Endothelial cell of umbilical vein (primary cell): ENCODE measurements at regions not wholly inside any gene's neighbourhood (a gene's known extent, or its start where the extent isn't known, plus 50 kb on each side); places are given as distances from the start of the nearest gene placed in this dataset.

Experiments used
- BruUV-seq: library from RNA; stranded (reverse); fragments of 400-500 nt; replicated peaks from 2 replicates; lab custom pipeline; 2021; lab: Mats Ljungman, UMichigan
- CTCF ChIA-PET: fragments of 300-600, 350-600 bp; sonication (Branson Sonifier 250); formaldehyde crosslinking; loops from one replicate; lab custom pipeline; 2021; ENCODE audit warnings: antibody characterized with exemption, inconsistent platforms; lab: Charles Lee
- POLR2A ChIA-PET: fragments of 300-600, 350-600 bp; sonication (Branson Sonifier 250); formaldehyde crosslinking; loops from one replicate; lab custom pipeline; 2021; ENCODE audit warnings: antibody characterized with exemption, inconsistent platforms; lab: Charles Lee
- DNase-seq: peaks from one replicate; pipeline ENCODE4 v3.0.0-alpha.2; 2011; ENCODE audit warnings: low read depth, low spot score
- FAIRE-seq: peaks from 2 replicates; lab custom pipeline; 2011; peaks lifted over from hg19 to GRCh38; lab: Jason Lieb, UNC
- H2AFZ ChIP-seq: 2 replicates; pipeline ENCODE4 v1.6.0; 2012; ENCODE audit warnings: low read depth, low read length, control low read depth, inconsistent platforms
- H3K27ac ChIP-seq: 2 replicates; pipeline ENCODE4 v1.5.1; 2011; ENCODE audit warnings: low read depth, mild to moderate bottlenecking, control low read depth, low read length, moderate library complexity; ENCODE audit not compliant: insufficient read depth
- H3K27me3 ChIP-seq, 2 experiments: 2 replicates each; pipeline versions ENCODE4 v1.6.0 to v1.6.1; 2011; ENCODE audit warnings: low read length in 2 of 2, mixed read lengths in 1 of 2; ENCODE audit not compliant: control insufficient read depth in 2 of 2, insufficient read depth in 2 of 2
- H3K36me3 ChIP-seq, 2 experiments: 2 replicates in 1 of 2; 3 replicates in 1 of 2; pipeline ENCODE4 v1.5.1; 2011; ENCODE audit warnings: low read length in 2 of 2, mild to moderate bottlenecking in 1 of 2, moderate library complexity in 1 of 2; ENCODE audit not compliant: control insufficient read depth in 2 of 2, insufficient read depth in 2 of 2; ENCODE audit errors: extremely low read depth in 1 of 2
- H3K4me1 ChIP-seq: 3 replicates; pipeline ENCODE4 v1.5.1; 2011; ENCODE audit warnings: mild to moderate bottlenecking, low read length; ENCODE audit not compliant: control insufficient read depth, insufficient read depth; ENCODE audit errors: extremely low read depth
- H3K4me2 ChIP-seq: 2 replicates; pipeline ENCODE4 v1.6.1; 2011; ENCODE audit warnings: low read length, control low read depth, mixed read lengths; ENCODE audit not compliant: insufficient read depth
- H3K4me3 ChIP-seq, 3 experiments: fragments of 200-600 bp in 1 of 3; sonication (generic), shearing (Covaris generic) in 1 of 3; replicated peaks in 1 of 3; 2 replicates each; pipeline ENCODE4 v1.5.1; 2011 to 2016; ENCODE audit warnings: control low read depth in 3 of 3, low read length in 3 of 3, mild to moderate bottlenecking in 2 of 3, inconsistent platforms in 1 of 3, low read depth in 1 of 3, moderate library complexity in 1 of 3; ENCODE audit not compliant: insufficient read depth in 1 of 3
- H3K79me2 ChIP-seq: 2 replicates; pipeline ENCODE4 v1.6.0; 2012; ENCODE audit warnings: low read length, inconsistent platforms; ENCODE audit not compliant: control insufficient read depth, insufficient read depth
- H3K9ac ChIP-seq: replicated peaks from 2 replicates; pipeline ENCODE3; 2011; ENCODE audit warnings: low read length, control low read depth; ENCODE audit not compliant: insufficient read depth; ENCODE audit errors: extremely low read depth
- H3K9me1 ChIP-seq: replicated peaks from 3 replicates; pipeline ENCODE4 v1.6.0; 2011; ENCODE audit warnings: mild to moderate bottlenecking, low read length; ENCODE audit not compliant: control insufficient read depth, insufficient read depth; ENCODE audit errors: extremely low read depth
- H3K9me3 ChIP-seq: replicated peaks from 2 replicates; pipeline ENCODE4 v1.5.1; 2012; ENCODE audit warnings: low read length, inconsistent platforms; ENCODE audit not compliant: control insufficient read depth, insufficient read depth
- H4K20me1 ChIP-seq: replicated peaks from 2 replicates; pipeline ENCODE3; 2011; ENCODE audit warnings: mild to moderate bottlenecking, low read length; ENCODE audit not compliant: control insufficient read depth, insufficient read depth; ENCODE audit errors: extremely low read depth
- FOS ChIP-seq: IDR thresholded peaks from 2 replicates; pipeline ENCODE4 v1.6.1; 2011; ENCODE audit warnings: mild to moderate bottlenecking, low read length, moderate library complexity, borderline replicate concordance; ENCODE audit not compliant: insufficient read depth
- GATA2 ChIP-seq: IDR thresholded peaks from 2 replicates; pipeline ENCODE4 v1.7.0; 2011; ENCODE audit warnings: low read depth, mild to moderate bottlenecking, moderate library complexity, mixed read lengths, low read length; ENCODE audit not compliant: insufficient read length, insufficient read depth
- JUN ChIP-seq: IDR thresholded peaks from 2 replicates; pipeline ENCODE4 v1.6.1; 2011; ENCODE audit warnings: borderline replicate concordance, low read depth; ENCODE audit not compliant: insufficient read length, insufficient read depth
- MYC ChIP-seq: IDR thresholded peaks from one replicate; pipeline ENCODE4 v1.6.1; 2011; ENCODE audit warnings: mild to moderate bottlenecking, low read depth, low read length
- POLR2A ChIP-seq: IDR thresholded peaks from 2 replicates; pipeline ENCODE4 v1.6.1; 2012; ENCODE audit warnings: low read depth, mild to moderate bottlenecking, control low read depth, low read length
- POLR2AphosphoS5 ChIP-seq: IDR thresholded peaks from 2 replicates; pipeline ENCODE4 v1.6.1; 2012; ENCODE audit warnings: low read depth, mild to moderate bottlenecking, control low read depth, low read length, moderate library complexity; ENCODE audit not compliant: insufficient read depth
- dilution Hi-C: fragments of 300-500 bp; cut with MboI; formaldehyde crosslinking; loops from one replicate; pipeline ENCODE4 v1.15.0; 2019; ENCODE audit warnings: low sequenced_read_pairs; ENCODE audit not compliant: extremely low pct_ligation_motif_present
- intact Hi-C: fragments of 100-400 bp; cut with micrococcal nuclease; formaldehyde crosslinking; loops from one replicate; pipeline ENCODE4 v1.10.0; 2022
- TF ChIP-seq, protein P1 (sequence below): IDR thresholded peaks from 2 replicates; pipeline ENCODE4 v1.6.1; 2011; ENCODE audit not compliant: insufficient read depth, insufficient read length
- TF ChIP-seq, protein P2 (sequence below), 2 donors: IDR thresholded peaks; 1 replicate in 1 of 2; 2 replicates in 1 of 2; pipeline ENCODE4 v1.5.1; 2011; ENCODE audit warnings: low read length in 2 of 2, mild to moderate bottlenecking in 2 of 2, moderate library complexity in 2 of 2, control low read depth in 1 of 2, inconsistent platforms in 1 of 2, low read depth in 1 of 2; ENCODE audit not compliant: insufficient read depth in 1 of 2; ENCODE audit errors: extremely low read depth in 1 of 2

DNA sequence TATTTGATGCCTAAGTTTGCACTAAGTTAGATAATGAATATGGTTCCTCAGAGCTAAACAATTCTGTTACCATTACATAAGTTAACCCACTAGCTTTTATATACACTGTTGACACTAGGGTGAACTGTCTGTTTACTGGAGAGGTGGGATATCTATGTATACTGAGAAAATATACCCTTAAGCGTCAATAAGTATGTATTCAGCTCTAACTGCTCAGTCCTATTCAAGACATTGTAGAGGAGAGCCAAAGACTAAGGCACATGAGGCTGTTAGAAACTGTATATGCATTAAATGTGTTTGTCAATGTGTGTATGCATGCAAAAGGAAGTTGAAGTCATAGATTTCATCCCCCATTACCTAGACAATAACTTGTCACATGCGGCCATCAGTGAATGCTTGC lies 710.0 kb downstream of the TDRD15 start:
- Histone ChIP-seq H3K4me1 (no peaks in the 10 kb centered on the region), H3K27me3 (no peaks in the 10 kb centered on the region), H3K9me3 (no peaks in the 10 kb centered on the region), H3K36me3 (no peaks in the 10 kb centered on the region), H3K27ac (no peak overlapping the region), H3K79me2 (no peaks in the 10 kb centered on the region), H3K9ac (no peak overlapping the region), H4K20me1 (no peaks in the 10 kb centered on the region), H3K9me1 (no peaks in the 10 kb centered on the region), H3K4me2 (no peak overlapping the region), H2AFZ (no peak overlapping the region), H3K4me3 (no peak overlapping the region)
- FAIRE-seq (no peak), DNase-seq (no peak)
- ChIA-PET POLR2A (no interaction called here), CTCF (interaction anchor here (0.6 kb wide), 1 partner anchor 10 kb away, joined by 3 read pairs; no protein-coding TSS in a partner anchor)
- no TSS peak for BruUV-seq
- TF ChIP-seq MYC (no peak), GATA2 (no peak), POLR2A (no peak), POLR2AphosphoS5 (no peak), JUN (no peak), FOS (no peak)
- TF ChIP-seq, protein P1, sequence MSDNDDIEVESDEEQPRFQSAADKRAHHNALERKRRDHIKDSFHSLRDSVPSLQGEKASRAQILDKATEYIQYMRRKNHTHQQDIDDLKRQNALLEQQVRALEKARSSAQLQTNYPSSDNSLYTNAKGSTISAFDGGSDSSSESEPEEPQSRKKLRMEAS, result no peak
- TF ChIP-seq, protein P2, sequence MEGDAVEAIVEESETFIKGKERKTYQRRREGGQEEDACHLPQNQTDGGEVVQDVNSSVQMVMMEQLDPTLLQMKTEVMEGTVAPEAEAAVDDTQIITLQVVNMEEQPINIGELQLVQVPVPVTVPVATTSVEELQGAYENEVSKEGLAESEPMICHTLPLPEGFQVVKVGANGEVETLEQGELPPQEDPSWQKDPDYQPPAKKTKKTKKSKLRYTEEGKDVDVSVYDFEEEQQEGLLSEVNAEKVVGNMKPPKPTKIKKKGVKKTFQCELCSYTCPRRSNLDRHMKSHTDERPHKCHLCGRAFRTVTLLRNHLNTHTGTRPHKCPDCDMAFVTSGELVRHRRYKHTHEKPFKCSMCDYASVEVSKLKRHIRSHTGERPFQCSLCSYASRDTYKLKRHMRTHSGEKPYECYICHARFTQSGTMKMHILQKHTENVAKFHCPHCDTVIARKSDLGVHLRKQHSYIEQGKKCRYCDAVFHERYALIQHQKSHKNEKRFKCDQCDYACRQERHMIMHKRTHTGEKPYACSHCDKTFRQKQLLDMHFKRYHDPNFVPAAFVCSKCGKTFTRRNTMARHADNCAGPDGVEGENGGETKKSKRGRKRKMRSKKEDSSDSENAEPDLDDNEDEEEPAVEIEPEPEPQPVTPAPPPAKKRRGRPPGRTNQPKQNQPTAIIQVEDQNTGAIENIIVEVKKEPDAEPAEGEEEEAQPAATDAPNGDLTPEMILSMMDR (IDR thresholded peaks at IDR 0.05; ENCODE audit: extremely low read depth in 1 of 2, insufficient read depth in 1 of 2, low read depth in 1 of 2, low read length in 2 of 2), result no peak
- intact Hi-C loops, result no loop called here
- dilution Hi-C loops, result no loop called here
